ENCODE measurements at regions not wholly inside any gene's neighbourhood (a gene's known extent, or its start where the extent isn't known, plus 50 kb on each side); places are given as distances from the start of the nearest gene placed in this dataset.

DNA sequence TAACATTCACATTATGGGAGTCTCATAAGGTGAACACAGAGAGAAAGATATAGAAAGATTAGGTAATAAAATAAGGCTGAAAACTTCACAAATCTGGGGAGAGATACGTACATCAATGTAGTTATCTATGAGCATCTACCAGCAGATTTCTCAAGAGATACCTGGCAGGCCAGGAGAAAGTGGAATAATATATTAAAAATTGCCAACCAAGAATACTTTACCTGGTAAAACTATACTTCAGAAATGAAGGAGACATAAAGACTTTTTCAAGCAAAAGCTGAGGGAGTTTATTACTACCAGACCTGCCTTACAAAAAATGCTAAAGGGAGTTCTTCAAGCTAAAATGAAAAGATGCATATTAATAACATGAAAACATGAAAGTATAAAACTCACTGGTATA, 78.8 kb upstream of the COMTD1 start:
- no peak for ATAC-seq
- Histone ChIP-seq H3K9me3 (no peaks in the 10 kb centered on the region; the same call in 2 of the 3 replicates), H3K4me3 (no peak overlapping the region), H3K4me1 (no peaks in the 10 kb centered on the region), H3K4me2 (no peak overlapping the region), H3K27ac (no peak overlapping the region)
- 17% methylated on average over 1 of the region's 1 CpG for WGBS (ENCODE audit: missing lambda C conversion rate)
- DNase-seq (ENCODE audit: low read depth in 1 of 2, low spot score in 1 of 2), result no peak
- no peak for FAIRE-seq
- ChIA-PET POLR2A (no interaction called here), CTCF (no interaction called here)
- no peak for TF ChIP-seq RAD21 (conservative IDR thresholded peaks at IDR 0.05 in 1 of 2, IDR thresholded peaks at IDR 0.05 in 1 of 2)

- POLR2A ChIA-PET, result no interaction called here
- H3K4me1 ChIP-seq, result no peaks in the 10 kb centered on the region
- DNase-seq (ENCODE audit: low read depth in 1 of 2, low spot score in 1 of 2), result no peak
- H3K27ac ChIP-seq, result no peak overlapping the region
- H3K9me3 ChIP-seq, result peaks cover 3% of the 10 kb centered on the region; the same call in 2 of the 3 replicates
- ATAC-seq, result no peak
- FAIRE-seq, result no peak
- no peak for TF ChIP-seq ATOH8 (CRISPR knock-in tag; IDR thresholded peaks at IDR 0.05; ENCODE audit: low read depth)
- no peak overlapping the region for H3K4me3 ChIP-seq
- H3K4me2 ChIP-seq, result no peak overlapping the region
- CTCF ChIA-PET, result interaction anchor here (2.5 kb wide), 1 partner anchor 17 kb away, joined by 7 read pairs; no protein-coding TSS in a partner anchor
Measured at GRCh38 chr10:75312440-75312839, 76.7 kb upstream of the COMTD1 start.

GRCh38 chr10:75305675-75306074, 69.9 kb upstream of the COMTD1 start:
- Histone ChIP-seq H3K4me3 (no peak overlapping the region), H3K9me3 (peaks cover 13% of the 10 kb centered on the region), H3K4me1 (no peaks in the 10 kb centered on the region), H3K27ac (no peak overlapping the region), H3K4me2 (no peak overlapping the region)
- ATAC-seq (no peak), DNase-seq (ENCODE audit: low read depth in 1 of 2, low spot score in 1 of 2) (no peak), FAIRE-seq (no peak)
- ChIA-PET CTCF (no interaction called here), POLR2A (no interaction called here)
- TF ChIP-seq CBX2 (IDR thresholded peaks at IDR 0.05; ENCODE audit: borderline replicate concordance, low read depth) (no peak), POLR2A (IDR thresholded peaks at IDR 0.05; ENCODE audit: low read length) (no peak), CHD4 (IDR thresholded peaks at IDR 0.05; ENCODE audit: borderline replicate concordance) (no peak), SREBF2 (IDR thresholded peaks at IDR 0.05) (no peak), KDM5A (IDR thresholded peaks at IDR 0.05) (no peak), ZSCAN20 (CRISPR knock-in tag; IDR thresholded peaks at IDR 0.05) (no peak), MAFK (IDR thresholded peaks at IDR 0.05; ENCODE audit: partially characterized antibody) (no peak), POLR2AphosphoS2 (conservative IDR thresholded peaks at IDR 0.05; ENCODE audit: low read length) (no peak), USF2 (IDR thresholded peaks at IDR 0.05) (no peak)

DNA sequence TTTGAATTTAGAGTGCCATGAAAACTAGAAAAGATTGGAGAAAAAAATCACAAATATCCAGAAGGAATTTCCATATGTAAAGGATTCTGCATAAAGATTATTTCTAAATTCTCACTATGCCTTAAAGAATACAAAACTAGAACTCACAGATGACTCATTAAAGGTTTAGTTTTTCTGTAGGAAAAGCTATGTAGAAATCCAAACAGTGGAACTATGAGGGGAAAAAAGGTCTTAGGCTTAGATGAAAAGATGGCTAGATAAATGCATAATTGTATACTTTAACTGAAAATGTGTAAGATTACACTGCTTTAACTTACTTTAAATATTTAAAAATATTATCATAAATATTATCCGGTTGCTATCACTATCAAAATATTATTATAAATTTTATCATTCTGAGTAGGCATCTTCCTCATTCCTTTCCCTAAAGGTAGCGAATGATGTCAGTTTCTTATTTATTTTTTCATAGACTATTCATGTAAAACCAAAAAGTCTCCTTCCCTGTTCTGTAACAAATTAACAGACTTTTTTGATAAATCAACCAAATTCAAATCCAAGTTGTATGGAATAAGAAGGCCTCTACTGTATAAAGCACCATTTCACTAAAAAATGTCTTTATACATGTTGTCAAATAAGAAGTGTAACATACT, 69.1 kb upstream of the COMTD1 start:
- 88% methylated on average over 2 of the region's 2 CpGs for WGBS (ENCODE audit: missing lambda C conversion rate)
- FAIRE-seq, result no peak
- H3K27ac ChIP-seq, result no peak overlapping the region
- no peak overlapping the region for H3K4me3 ChIP-seq
- TF ChIP-seq RARB (CRISPR knock-in tag; IDR thresholded peaks at IDR 0.05), result no peak
- no peak for TF ChIP-seq RFX5 (IDR thresholded peaks at IDR 0.05)
- no peak for TF ChIP-seq CHD2 (IDR thresholded peaks at IDR 0.05; ENCODE audit: low read length, partially characterized antibody)
- no peak for TF ChIP-seq TFCP2L1 (CRISPR knock-in tag; IDR thresholded peaks at IDR 0.05)
- TF ChIP-seq REST (IDR thresholded peaks at IDR 0.05), result no peak
- TF ChIP-seq EHF (CRISPR knock-in tag; IDR thresholded peaks at IDR 0.05), result no peak
- TF ChIP-seq ESRRA (IDR thresholded peaks at IDR 0.05; ENCODE audit: borderline replicate concordance, low read length), result no peak
- TF ChIP-seq SREBF2 (IDR thresholded peaks at IDR 0.05), result no peak
- no peak for TF ChIP-seq JUN (IDR thresholded peaks at IDR 0.05)
- no peak for DNase-seq (ENCODE audit: low read depth in 1 of 2, low spot score in 1 of 2)
- CTCF ChIA-PET, result no interaction called here
- H3K4me1 ChIP-seq, result no peaks in the 10 kb centered on the region
- H3K4me2 ChIP-seq, result no peak overlapping the region
- ATAC-seq, result no peak
- H3K9me3 ChIP-seq, result peaks cover 13% of the 10 kb centered on the region
- POLR2A ChIA-PET, result no interaction called here

Data from A549 (cell line).